Progenitor cell of endocrine pancreas (in vitro differentiated cells): ENCODE measurements at regions not wholly inside any gene's neighbourhood (a gene's known extent, or its start where the extent isn't known, plus 50 kb on each side); places are given as distances from the start of the nearest gene placed in this dataset.

Experiments used
- DNase-seq: peaks from one replicate; pipeline ENCODE4 v3.0.0; 2021; ENCODE audit warnings: low spot score; ENCODE audit not compliant: unreplicated experiment
- H3K27ac Mint-ChIP-seq: 2 replicates; pipeline ENCODE4 v1.8.0; 2021; ENCODE audit warnings: mild to moderate bottlenecking, moderate library complexity, mixed read lengths
- H3K27me3 Mint-ChIP-seq: 2 replicates; pipeline ENCODE4 v1.8.0; 2021; ENCODE audit warnings: mixed read lengths
- H3K36me3 Mint-ChIP-seq: 2 replicates; pipeline ENCODE4 v1.8.0; 2022; ENCODE audit warnings: mixed read lengths; ENCODE audit not compliant: insufficient read depth
- H3K4me1 Mint-ChIP-seq: 2 replicates; pipeline ENCODE4 v1.8.0; 2021; ENCODE audit warnings: low read depth, mixed read lengths
- H3K4me3 Mint-ChIP-seq: 2 replicates; pipeline ENCODE4 v1.8.0; 2021; ENCODE audit warnings: low read depth, mild to moderate bottlenecking, moderate library complexity, mixed read lengths
- H3K9me3 Mint-ChIP-seq: 2 replicates; pipeline ENCODE4 v1.8.0; 2021; ENCODE audit warnings: low read depth, mixed read lengths
- TF ChIP-seq, protein P1 (sequence below): fragments of 200-600 bp; sonication (generic); IDR thresholded peaks from one replicate; pipeline ENCODE4 v1.5.0; 2021; ENCODE audit warnings: antibody characterized with exemption, mild to moderate bottlenecking; ENCODE audit not compliant: unreplicated experiment

DNA sequence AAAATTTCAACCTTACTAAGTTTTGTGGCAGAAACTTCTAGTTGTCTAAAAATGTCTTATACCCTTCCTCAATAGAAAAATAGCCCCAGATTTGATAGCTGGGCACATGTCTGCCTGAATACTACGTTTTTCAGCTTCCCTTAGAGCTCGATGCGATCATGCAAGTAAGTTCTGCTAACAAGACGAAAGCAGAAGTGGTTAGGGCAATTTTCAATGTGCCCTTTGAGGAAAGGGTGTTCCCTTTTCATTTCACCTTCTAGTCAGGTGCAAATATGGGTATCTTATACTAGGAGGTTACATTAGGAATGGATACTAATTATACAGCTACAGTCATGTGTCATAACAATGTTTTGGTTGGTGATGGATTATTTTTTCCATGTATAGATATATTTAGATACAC lies 1572.1 kb upstream of the LRRTM1 start:
- TF ChIP-seq, protein P1, sequence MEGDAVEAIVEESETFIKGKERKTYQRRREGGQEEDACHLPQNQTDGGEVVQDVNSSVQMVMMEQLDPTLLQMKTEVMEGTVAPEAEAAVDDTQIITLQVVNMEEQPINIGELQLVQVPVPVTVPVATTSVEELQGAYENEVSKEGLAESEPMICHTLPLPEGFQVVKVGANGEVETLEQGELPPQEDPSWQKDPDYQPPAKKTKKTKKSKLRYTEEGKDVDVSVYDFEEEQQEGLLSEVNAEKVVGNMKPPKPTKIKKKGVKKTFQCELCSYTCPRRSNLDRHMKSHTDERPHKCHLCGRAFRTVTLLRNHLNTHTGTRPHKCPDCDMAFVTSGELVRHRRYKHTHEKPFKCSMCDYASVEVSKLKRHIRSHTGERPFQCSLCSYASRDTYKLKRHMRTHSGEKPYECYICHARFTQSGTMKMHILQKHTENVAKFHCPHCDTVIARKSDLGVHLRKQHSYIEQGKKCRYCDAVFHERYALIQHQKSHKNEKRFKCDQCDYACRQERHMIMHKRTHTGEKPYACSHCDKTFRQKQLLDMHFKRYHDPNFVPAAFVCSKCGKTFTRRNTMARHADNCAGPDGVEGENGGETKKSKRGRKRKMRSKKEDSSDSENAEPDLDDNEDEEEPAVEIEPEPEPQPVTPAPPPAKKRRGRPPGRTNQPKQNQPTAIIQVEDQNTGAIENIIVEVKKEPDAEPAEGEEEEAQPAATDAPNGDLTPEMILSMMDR: no peak
- H3K36me3 Mint-ChIP-seq: no peaks in the 10 kb centered on the region
- no peak overlapping the region for H3K27ac Mint-ChIP-seq
- no peaks in the 10 kb centered on the region for H3K9me3 Mint-ChIP-seq
- H3K27me3 Mint-ChIP-seq: no peaks in the 10 kb centered on the region
- no peak for DNase-seq
- no peak overlapping the region for H3K4me3 Mint-ChIP-seq
- no peaks in the 10 kb centered on the region for H3K4me1 Mint-ChIP-seq

DNA sequence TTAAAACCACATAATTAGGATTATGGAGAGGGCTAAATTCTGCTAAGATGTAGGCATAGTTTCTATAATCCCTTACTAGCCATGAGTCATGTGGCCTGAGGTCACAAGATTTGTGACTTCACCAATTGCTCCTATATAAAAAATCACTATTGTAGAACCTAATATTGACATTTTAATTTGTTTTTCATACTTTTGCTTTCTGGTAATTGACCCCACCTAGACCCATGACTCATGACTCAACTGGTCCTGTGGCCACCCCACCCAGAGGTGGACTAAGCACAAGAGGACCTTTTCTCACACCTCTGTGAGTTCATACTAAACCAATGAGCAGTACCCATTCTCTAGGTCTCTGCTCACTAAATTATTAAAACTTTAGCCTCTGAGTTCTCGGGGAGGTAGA lies 1567.5 kb upstream of the LRRTM1 start:
- H3K4me3 Mint-ChIP-seq: no peak overlapping the region
- no peak overlapping the region for H3K27ac Mint-ChIP-seq
- H3K9me3 Mint-ChIP-seq: peaks cover 11% of the 10 kb centered on the region
- no peaks in the 10 kb centered on the region for H3K27me3 Mint-ChIP-seq
- DNase-seq: no peak
- peaks cover 1% of the 10 kb centered on the region for H3K36me3 Mint-ChIP-seq
- TF ChIP-seq, protein P1: no peak
- H3K4me1 Mint-ChIP-seq: no peaks in the 10 kb centered on the region

DNA sequence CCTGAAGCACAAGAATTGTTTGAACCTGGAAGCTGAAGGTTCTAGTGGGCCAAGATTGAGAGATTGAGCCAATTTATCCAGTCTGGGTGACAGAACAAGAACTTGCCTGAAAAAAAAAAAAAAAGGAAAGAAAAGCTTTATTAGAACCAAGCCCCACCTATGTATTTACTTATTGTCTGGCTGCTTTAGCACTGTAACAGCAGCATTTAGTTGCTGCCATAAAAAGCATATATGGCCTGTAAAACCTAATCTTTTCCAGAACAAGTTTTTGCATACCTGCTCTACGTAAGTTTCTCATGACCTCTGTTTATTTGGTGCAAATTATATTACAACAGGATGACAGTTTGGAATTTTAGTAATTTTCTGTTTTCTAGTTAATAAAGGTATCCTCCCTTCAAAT lies 1565.6 kb upstream of the LRRTM1 start:
- H3K9me3 Mint-ChIP-seq: peaks cover 11% of the 10 kb centered on the region
- DNase-seq: no peak
- H3K27me3 Mint-ChIP-seq: no peaks in the 10 kb centered on the region
- no peaks in the 10 kb centered on the region for H3K4me1 Mint-ChIP-seq
- no peak overlapping the region for H3K27ac Mint-ChIP-seq
- H3K4me3 Mint-ChIP-seq: no peak overlapping the region
- TF ChIP-seq, protein P1: no peak
- peaks cover 1% of the 10 kb centered on the region for H3K36me3 Mint-ChIP-seq

DNA sequence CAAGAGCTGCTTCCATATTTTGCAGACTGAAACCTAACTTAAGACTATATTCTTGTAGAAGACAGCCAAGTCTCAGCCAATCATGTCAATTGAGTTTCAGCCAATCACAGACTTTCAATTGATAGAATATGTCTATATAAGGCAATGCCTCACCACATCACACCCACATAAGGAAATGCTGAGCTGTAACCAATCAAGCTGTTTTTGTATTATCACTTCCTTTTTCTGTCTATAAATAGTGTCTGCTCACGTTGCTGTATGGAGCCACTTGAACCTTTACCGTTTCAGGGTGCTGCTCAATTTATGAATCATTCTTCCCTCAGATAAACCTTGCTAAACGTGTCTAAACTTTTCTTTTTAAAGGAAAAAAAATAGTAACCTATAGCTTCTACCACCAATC lies 1554.4 kb upstream of the LRRTM1 start:
- TF ChIP-seq, protein P1: no peak
- no peaks in the 10 kb centered on the region for H3K36me3 Mint-ChIP-seq
- H3K27ac Mint-ChIP-seq: no peak overlapping the region
- H3K4me1 Mint-ChIP-seq: no peaks in the 10 kb centered on the region
- DNase-seq: no peak
- H3K9me3 Mint-ChIP-seq: peaks cover 3% of the 10 kb centered on the region
- no peak overlapping the region for H3K4me3 Mint-ChIP-seq
- H3K27me3 Mint-ChIP-seq: no peaks in the 10 kb centered on the region

DNA sequence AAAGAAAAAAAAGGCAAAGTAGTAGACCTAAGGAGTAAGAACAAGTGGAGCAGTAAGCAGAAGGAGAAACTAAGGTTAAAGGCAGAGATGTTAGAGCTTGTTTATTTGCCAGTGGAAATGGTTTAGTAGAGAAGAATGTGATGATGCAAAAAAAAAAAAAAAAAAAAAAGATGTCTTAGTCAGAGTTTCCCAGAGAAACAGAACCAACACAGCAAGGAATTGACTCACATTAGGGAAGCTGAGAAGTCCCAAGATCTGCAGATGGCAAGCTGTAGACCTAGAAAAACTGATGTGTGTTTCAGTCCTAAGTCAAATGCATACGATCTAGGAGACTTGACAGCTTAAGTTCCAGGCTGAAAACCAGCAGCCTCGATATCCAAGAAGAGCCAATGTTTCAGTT lies 1548.8 kb upstream of the LRRTM1 start:
- H3K4me1 Mint-ChIP-seq: no peaks in the 10 kb centered on the region
- no peak overlapping the region for H3K4me3 Mint-ChIP-seq
- DNase-seq: no peak
- no peaks in the 10 kb centered on the region for H3K9me3 Mint-ChIP-seq
- H3K27ac Mint-ChIP-seq: no peak overlapping the region
- TF ChIP-seq, protein P1: no peak
- H3K36me3 Mint-ChIP-seq: no peaks in the 10 kb centered on the region
- H3K27me3 Mint-ChIP-seq: no peaks in the 10 kb centered on the region

DNA sequence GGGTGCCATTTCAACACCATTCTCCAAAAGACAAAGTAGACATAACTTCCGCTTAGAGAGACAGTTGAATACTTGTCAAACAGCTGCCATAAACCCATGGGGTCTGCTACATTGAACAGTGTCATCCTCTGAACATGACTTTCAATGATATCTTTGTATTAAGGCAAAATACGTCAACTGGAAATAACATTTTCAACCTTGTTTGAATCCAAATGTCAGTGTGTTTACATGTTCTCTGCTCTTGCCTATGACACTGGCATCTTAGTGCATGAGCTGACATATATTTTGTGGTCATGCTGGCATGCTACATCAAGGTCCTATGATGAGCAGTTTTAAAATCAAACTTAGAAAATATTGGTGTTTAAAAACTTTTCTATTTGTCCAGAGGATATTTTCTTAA lies 1548.1 kb upstream of the LRRTM1 start:
- Mint-ChIP-seq H3K4me1 (no peaks in the 10 kb centered on the region), H3K27me3 (no peaks in the 10 kb centered on the region), H3K9me3 (no peaks in the 10 kb centered on the region), H3K27ac (no peak overlapping the region), H3K36me3 (no peaks in the 10 kb centered on the region), H3K4me3 (no peak overlapping the region)
- TF ChIP-seq, protein P1: no peak
- DNase-seq: no peak
